Activated effector memory CD4-positive, alpha-beta T cell treated with anti-CD3 and anti-CD28 coated beads, Interleukin-2, amount 50 U/mL, for 16 hours (primary cell): ENCODE measurements at regions not wholly inside any gene's neighbourhood (a gene's known extent, or its start where the extent isn't known, plus 50 kb on each side); places are given as distances from the start of the nearest gene placed in this dataset.

Experiments
- DNase-seq: peaks from one replicate; pipeline ENCODE4 v3.0.0-alpha.2; 2020

GRCh38 chr4:124199755-124200154 lies 512.8 kb downstream of the ANKRD50 start:
- DNase-seq, result no peak

GRCh38 chr4:124201636-124202035 lies 510.9 kb downstream of the ANKRD50 start:
- DNase-seq, result no peak

GRCh38 chr4:124202099-124202498 lies 510.4 kb downstream of the ANKRD50 start:
- no peak for DNase-seq

- no peak for DNase-seq
Observed at GRCh38 chr4:124203613-124204238, 508.8 kb downstream of the ANKRD50 start.

GRCh38 chr4:124206779-124207605 lies 505.5 kb downstream of the ANKRD50 start:
- DNase-seq, result no peak

- no peak for DNase-seq
Observed at GRCh38 chr4:124209211-124209610, 503.3 kb downstream of the ANKRD50 start.

- DNase-seq, result no peak
Observed at GRCh38 chr4:124209626-124210025, 502.9 kb downstream of the ANKRD50 start.

GRCh38 chr4:124210746-124211145 lies 501.8 kb downstream of the ANKRD50 start:
- no peak for DNase-seq

GRCh38 chr4:124212815-124213630 lies 499.5 kb downstream of the ANKRD50 start:
- no peak for DNase-seq

- no peak for DNase-seq
Observed at GRCh38 chr4:124219389-124219788, 493.1 kb downstream of the ANKRD50 start.

GRCh38 chr4:124224256-124224655 lies 488.3 kb downstream of the ANKRD50 start:
- no peak for DNase-seq

GRCh38 chr4:124227981-124228380 lies 484.6 kb downstream of the ANKRD50 start:
- DNase-seq, result no peak

- DNase-seq, result no peak
Observed at GRCh38 chr4:124230268-124230667, 482.3 kb downstream of the ANKRD50 start.

GRCh38 chr4:124234771-124235170 lies 477.8 kb downstream of the ANKRD50 start:
- no peak for DNase-seq

- no peak for DNase-seq
Observed at GRCh38 chr4:124243671-124244366, 468.7 kb downstream of the ANKRD50 start.

GRCh38 chr4:124253080-124253479 lies 459.5 kb downstream of the ANKRD50 start:
- no peak for DNase-seq

- no peak for DNase-seq
Observed at GRCh38 chr4:124262211-124263179, 450.0 kb downstream of the ANKRD50 start.

GRCh38 chr4:124265701-124266100 lies 446.8 kb downstream of the ANKRD50 start:
- no peak for DNase-seq

GRCh38 chr4:124266721-124267120 lies 445.8 kb downstream of the ANKRD50 start:
- DNase-seq, result no peak

- no peak for DNase-seq
Observed at GRCh38 chr4:124276461-124276860, 436.1 kb downstream of the ANKRD50 start.

- DNase-seq, result no peak
Observed at GRCh38 chr4:124277691-124278090, 434.8 kb downstream of the ANKRD50 start.

GRCh38 chr4:124278477-124278876 lies 434.1 kb downstream of the ANKRD50 start:
- no peak for DNase-seq
